AG09309 (cell line): ENCODE measurements at regions not wholly inside any gene's neighbourhood (a gene's known extent, or its start where the extent isn't known, plus 50 kb on each side); places are given as distances from the start of the nearest gene placed in this dataset.

Experiments used
- DNase-seq: peaks from one replicate; pipeline ENCODE4 v3.0.0-alpha.2; 2010; ENCODE audit warnings: low read depth
- H3K4me3 ChIP-seq: 2 replicates; pipeline ENCODE4 v1.5.1; 2011; ENCODE audit warnings: mild to moderate bottlenecking, low read depth, low read length, moderate library complexity; ENCODE audit not compliant: control insufficient read depth
- CTCF ChIP-seq: IDR thresholded peaks from 2 replicates; pipeline ENCODE4 v1.5.1; 2011; ENCODE audit warnings: mild to moderate bottlenecking, low read depth, low read length, inconsistent platforms; ENCODE audit not compliant: insufficient read depth, control insufficient read depth; ENCODE audit errors: missing control alignments

DNA sequence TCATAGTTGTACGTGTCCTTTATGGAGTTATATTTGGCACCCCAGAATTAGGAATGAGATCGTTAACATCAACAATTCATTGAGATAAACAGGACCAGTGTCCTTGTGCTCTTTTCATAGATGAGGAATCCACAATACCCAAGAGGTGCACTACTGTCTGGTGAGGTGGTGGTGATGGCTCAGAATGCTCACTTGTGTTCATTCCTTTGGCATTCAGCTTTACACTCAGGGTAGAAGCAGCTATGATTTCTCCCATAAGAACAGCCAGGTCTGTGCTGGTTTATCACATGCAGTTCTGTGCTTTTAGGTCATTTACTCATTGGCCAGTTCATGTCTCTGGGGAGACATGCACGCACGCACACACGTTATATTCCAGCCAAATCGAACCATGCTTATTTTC is 167.2 kb downstream of the FAT3 start:
- no peak for TF ChIP-seq CTCF

GRCh38 chr11:92393218-92393617 is 168.6 kb downstream of the FAT3 start:
- DNase-seq, result no peak
- TF ChIP-seq CTCF, result no peak

More for the DNA sequence above, 167.2 kb downstream of the FAT3 start:
- DNase-seq, result no peak
- H3K4me3 ChIP-seq, result no peak overlapping the region

GRCh38 chr11:92396133-92396532 is 171.5 kb downstream of the FAT3 start:
- TF ChIP-seq CTCF, result no peak
- DNase-seq, result no peak
- no peak overlapping the region for H3K4me3 ChIP-seq

More at GRCh38 chr11:92393218-92393617, 168.6 kb downstream of the FAT3 start:
- H3K4me3 ChIP-seq, result no peak overlapping the region

DNA sequence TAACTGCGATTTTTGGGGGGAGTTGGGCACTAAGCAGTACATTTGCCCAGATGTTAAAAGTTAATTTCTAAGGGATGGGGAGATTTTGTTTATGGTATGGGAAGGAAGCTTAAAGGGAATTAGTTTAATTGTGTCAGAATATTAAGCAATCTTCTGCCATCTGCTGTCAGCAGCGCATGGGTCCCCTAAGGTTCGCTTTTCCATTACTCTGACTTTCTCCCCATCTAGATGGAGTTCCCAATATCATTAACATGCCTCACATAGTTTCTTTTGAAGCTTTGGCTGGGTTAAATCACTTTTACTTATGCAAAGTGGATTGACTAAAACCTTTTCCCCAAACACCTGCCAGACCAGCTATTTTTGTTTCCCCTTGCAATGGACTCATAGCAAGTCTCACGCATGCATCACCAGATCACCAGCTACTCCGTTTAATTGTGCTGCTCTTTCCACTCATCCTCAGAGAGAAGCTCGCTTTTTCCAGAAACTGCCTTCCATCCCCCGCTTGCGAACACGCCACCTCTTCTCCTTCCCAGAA is 172.7 kb downstream of the FAT3 start:
- no peak for TF ChIP-seq CTCF

DNA sequence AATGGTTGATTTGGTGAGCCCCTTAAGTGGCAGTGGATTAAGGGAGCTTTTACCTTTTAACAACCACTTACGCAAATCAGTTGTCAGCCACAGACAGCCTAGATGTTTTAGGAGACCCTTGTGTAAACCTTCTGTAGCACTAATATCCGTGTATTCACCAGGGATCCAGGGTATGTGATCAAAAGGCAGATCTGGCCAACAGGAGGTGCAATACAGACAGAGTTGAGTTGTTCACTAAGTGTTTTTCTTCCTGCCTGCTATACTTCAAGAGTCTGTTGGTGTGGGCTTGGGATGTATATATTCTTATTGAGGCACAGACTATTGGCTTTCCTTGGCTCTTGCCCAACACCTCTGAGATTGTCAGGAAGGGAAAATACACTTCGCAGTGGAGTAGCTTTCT is 175.1 kb downstream of the FAT3 start:
- no peak for DNase-seq
- TF ChIP-seq CTCF, result no peak
- no peak overlapping the region for H3K4me3 ChIP-seq

More for the DNA sequence above, 172.7 kb downstream of the FAT3 start:
- no peak overlapping the region for H3K4me3 ChIP-seq
- DNase-seq, result no peak

- DNase-seq, result no peak
- no peak overlapping the region for H3K4me3 ChIP-seq
- TF ChIP-seq CTCF, result no peak
Measured at GRCh38 chr11:92401520-92401919, 176.9 kb downstream of the FAT3 start.

DNA sequence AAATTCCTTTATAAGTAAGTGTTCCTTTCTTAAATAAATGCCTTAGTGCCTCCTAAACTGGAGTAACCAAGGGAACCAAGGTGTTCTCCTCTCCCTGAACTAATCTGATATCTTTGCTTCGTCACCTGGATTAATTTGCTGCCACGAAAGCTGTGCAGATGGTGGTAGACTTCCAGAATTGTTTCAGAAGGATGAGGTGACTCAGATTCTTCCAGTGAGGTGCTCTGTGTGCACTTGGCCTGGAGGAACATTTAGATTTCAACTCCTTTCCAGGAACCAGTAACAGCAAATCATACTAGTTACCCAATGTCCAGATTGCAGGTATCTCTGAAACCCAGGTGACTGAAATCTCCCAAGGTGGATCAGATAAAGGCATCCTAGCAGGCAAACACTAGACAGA is 181.9 kb downstream of the FAT3 start:
- TF ChIP-seq CTCF, result no peak
- no peak overlapping the region for H3K4me3 ChIP-seq
- DNase-seq, result no peak
